ENCODE measurements at regions not wholly inside any gene's neighbourhood (a gene's known extent, or its start where the extent isn't known, plus 50 kb on each side); places are given as distances from the start of the nearest gene placed in this dataset.

GRCh38 chr5:143921525-143922311, 109.8 kb downstream of the HMHB1 start:
- TF ChIP-seq CTCF (IDR thresholded peaks at IDR 0.05), result no peak
- TF ChIP-seq POLR2A (IDR thresholded peaks at IDR 0.05), result no peak
